NK-92 treated with Interleukin-12 subunit alpha and Interleukin-12 subunit beta, amount 100 ng/mL, for 24 hours (cell line): ENCODE measurements at regions not wholly inside any gene's neighbourhood (a gene's known extent, or its start where the extent isn't known, plus 50 kb on each side); places are given as distances from the start of the nearest gene placed in this dataset.

Experiments
- DNase-seq: peaks from one replicate; lab custom pipeline; 2025; lab: John Stamatoyannopoulos, UW

DNA sequence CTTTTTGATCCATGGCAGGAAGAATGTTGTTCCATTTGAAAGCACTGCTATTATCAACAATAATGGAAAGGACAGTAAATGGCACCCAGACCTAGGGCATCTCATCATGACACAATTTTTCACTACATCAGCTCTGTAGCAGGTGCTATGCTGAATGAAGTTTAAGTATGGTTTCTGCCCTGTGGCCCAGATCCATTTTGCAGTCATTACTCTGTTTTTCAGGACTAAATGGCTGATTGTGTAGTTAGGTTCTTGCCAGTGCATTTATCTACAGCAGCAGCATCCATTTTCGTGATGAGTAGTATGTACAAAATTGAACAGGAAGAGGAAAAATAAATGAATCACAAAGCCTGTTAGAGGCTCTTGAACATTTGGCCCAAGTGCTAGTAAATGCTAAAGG, 270.5 kb upstream of the CD180 start:
- no peak for DNase-seq

DNA sequence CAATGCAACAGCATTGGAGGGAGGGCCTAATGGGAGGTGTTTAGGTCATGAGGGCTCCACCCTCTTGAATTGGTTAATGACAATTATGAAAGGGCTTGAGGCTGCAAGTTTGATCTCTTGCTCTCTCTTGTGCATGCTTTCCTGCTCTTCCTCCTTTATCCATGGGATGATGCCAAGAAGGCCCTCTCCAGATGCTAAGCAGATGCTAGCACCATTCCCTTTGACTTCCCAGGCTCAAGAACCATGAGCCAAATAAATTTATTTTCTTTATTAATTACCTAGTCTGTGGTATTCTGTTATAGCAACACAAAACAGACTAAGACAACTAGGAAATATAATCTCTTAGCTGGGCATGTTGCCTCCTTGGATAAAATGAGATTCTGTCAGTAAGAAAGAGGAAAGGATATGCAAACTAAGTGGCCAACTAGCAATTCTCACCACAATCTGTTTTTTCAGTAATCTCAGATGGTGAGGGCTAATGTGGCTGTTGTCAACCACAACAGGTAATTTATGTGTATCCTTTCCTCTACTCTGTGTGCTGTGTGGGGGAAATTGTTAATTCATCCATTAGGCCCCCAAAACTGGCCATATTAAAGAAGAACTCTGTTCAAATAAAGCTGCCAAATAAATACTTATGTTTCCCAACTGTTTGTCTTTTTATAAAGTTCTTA, 269.1 kb upstream of the CD180 start:
- DNase-seq: no peak

GRCh38 chr5:67462147-67462546, 265.5 kb upstream of the CD180 start:
- DNase-seq: no peak

- no peak for DNase-seq
These were observed 262.7 kb upstream of the CD180 start for GRCh38 chr5:67459253-67459652.

- no peak for DNase-seq
These were observed 259.4 kb upstream of the CD180 start for GRCh38 chr5:67455970-67456369.

DNA sequence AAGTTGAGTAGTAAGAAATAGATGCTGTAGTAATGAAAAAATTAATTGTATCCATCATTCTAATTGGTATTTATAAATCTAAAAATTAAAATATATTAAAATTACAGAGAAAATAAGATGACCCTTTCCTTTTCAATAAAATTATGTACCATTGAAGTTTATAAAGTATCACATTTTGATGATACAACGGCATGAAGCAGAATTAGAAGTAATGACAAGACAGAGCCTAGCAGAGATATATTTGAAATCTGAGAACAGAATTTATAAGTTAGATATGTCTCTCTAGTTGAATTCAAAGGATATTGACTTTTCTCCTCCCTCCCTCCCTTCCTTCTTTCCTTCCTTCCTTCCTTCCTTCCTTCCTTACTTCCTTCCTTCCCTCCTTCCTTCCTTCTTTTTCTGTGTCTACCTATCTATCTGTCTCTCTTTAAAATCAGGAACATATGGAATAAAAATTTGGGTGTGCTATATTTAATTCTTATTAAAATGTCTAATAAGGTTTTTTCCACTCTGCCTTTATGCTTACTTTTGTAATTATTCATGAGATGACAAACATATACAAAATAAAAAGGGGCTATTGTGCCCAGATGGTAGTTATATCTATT, 258.5 kb upstream of the CD180 start:
- DNase-seq: no peak

- no peak for DNase-seq
These were observed 256.7 kb upstream of the CD180 start for GRCh38 chr5:67453111-67453905.

- DNase-seq: no peak
These were observed 255.2 kb upstream of the CD180 start for GRCh38 chr5:67451640-67452279.

- no peak for DNase-seq
These were observed 251.1 kb upstream of the CD180 start for GRCh38 chr5:67447732-67448131.

GRCh38 chr5:67437905-67438845, 241.6 kb upstream of the CD180 start:
- DNase-seq: no peak

DNA sequence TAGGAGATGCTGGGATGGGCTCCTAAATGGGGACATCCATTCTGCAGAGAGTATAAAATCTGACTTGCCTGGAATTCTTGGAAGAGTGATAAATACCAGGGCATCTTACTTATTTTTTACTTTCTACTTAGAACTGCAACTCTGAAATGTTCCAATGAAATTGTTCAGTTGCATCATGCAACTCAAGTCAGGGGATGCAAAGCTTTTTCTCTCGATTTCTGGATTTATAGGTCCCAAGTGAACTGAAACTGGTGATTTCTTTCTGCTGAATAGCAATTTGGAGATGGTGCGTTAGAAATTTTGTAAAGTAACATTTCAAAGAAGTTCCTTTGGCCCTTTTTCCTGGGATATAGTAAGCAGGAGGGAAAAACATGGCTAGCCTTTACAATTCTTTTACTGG, 238.4 kb upstream of the CD180 start:
- no peak for DNase-seq

GRCh38 chr5:67434466-67434865, 237.9 kb upstream of the CD180 start:
- no peak for DNase-seq

DNA sequence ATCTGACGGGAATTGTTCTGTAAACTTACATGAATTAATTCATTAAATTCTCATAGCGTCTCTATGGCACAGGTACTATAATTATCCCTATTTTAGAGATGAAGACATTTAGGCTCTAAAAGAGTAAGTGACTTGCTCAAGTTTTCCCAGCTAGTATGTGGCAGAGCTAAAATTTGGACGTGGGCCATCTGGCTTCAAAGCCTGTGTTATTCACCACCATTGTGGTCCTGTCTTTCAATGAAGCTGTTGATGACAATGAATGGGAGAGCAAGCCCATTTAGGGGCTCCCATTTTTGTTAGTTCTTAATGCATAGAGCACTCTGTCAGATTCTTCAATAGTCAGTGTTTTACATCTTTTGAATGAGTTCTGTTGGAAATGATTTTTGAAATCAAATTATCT, 236.0 kb upstream of the CD180 start:
- no peak for DNase-seq

DNA sequence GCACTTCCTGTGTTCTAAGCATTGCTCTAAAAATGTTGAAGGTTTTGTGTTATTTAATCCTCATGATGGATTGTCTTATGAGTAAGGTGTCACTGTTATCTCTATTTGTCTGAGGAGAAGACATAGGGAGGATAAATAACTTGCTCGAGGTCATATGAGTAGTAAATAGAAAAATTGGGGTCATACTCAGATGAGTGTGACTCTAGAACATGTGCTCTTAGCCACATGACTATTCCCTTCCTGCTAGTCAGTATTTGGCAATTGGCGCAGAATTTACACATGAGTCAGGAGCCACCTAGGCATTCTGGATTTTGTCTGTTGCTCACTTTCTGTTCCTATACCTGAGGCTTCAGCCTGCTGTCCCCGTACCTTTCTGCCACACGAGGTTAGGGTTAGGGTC, 234.6 kb upstream of the CD180 start:
- no peak for DNase-seq

- DNase-seq: no peak
These were observed 231.3 kb upstream of the CD180 start for GRCh38 chr5:67427850-67428298.

DNA sequence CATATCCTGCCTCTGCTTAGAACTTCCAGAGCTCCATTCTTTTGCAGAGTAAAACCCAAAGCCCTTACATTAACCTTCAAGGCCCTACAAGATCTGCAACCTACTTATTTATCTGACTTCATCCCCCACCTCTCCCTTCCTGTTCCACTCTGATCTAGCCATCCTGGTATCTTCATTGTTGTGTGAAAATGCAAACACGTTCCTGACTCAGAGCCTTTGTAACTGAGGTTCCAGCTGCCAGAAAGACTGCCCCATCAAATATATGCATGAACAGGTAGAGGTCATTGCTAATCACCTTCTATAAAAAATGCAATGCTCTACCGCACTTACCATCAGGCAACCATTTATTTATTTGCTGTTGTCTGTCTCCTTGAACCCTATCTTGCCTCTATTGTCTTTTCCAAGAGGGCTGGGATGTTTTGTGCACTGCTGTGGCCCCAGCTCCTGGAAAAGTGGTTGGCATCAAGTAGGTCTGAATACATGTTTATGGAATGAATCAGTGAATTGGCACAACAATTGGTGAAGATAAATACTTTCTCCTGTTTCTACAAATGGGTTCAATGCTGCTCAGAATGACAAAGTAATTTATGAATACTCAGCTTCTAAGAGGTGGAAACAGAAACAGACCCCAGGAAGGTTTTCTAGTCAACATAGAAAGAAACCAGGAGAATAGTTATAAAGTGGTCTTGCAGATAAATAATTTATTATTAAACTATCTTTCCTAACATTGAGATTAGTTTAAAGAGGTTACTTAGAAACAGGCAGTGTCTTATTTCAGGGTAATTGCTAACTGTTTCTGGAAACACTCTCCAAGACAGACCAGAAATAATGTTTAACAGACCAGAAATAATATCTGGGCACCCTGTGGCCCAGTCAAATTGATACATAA, 230.6 kb upstream of the CD180 start:
- DNase-seq: no peak

- no peak for DNase-seq
These were observed 228.9 kb upstream of the CD180 start for GRCh38 chr5:67425514-67425913.

DNA sequence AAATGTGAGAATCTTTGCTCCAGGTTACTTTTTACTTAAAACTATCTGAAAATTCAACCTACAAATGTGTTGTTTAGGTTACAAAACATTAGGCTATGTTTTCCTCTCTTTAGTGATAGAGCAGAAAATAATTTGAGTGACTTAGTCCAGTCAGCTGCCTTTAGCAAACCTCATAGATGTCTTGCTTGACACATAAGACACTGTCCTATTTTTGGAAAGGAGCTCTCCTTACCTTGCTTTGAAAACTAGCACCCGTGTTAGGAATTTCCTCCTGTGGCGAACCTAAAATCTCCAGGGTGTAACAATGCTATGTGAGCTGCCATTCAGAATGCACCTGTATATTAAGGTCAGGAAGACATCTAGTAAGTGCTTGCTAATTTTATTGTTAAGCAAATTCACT, 221.2 kb upstream of the CD180 start:
- no peak for DNase-seq

DNA sequence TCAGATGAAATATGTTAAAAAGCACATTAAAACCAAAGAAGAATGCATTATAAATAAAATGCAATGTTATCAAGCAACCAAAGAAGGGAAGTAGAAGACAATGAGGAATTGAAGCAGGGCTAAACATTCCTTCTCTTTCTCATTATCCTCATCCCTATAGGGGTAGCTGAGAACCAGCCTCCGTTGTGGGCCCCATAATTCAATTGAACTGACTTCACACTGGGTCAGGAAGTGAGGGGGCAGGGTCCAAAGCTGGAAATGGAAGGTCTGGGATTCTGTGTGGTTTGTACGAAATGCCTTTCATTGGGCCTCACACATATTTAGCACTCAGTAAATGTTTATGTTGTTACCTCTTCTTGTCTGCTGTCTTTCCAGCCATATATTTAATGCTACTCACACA, 220.4 kb upstream of the CD180 start:
- DNase-seq: no peak

- no peak for DNase-seq
These were observed 219.7 kb upstream of the CD180 start for GRCh38 chr5:67416133-67416937.
